NCI-H774 (cell line): ENCODE measurements at regions not wholly inside any gene's neighbourhood (a gene's known extent, or its start where the extent isn't known, plus 50 kb on each side); places are given as distances from the start of the nearest gene placed in this dataset.

Source experiments
- DNase-seq: peaks from one replicate; lab custom pipeline; 2025; lab: John Stamatoyannopoulos, UW

DNA sequence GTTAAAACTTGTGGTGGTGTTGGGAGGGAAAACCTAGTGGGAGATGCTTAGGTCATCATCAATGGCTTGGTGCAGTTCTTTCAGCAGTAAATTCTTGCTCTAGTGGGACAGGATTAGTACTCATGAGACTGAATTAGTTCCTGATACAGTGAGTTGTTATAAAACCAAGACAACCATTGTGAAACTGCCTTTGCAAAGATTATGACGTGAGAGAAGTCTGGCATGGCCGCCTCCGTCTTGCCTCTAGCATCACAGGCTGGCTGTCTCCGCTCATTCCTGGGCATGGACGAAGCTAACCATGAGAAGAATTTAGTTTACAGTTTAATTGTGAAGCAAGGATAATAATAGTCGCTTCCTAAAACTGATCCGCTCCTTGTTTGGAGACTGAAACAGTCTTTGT is 186.4 kb downstream of the KIF20B start:
- no peak for DNase-seq

GRCh38 chr10:89888321-89889070 is 187.1 kb downstream of the KIF20B start:
- DNase-seq, result no peak

- no peak for DNase-seq
Observed at GRCh38 chr10:89889606-89890005, 188.2 kb downstream of the KIF20B start.

DNA sequence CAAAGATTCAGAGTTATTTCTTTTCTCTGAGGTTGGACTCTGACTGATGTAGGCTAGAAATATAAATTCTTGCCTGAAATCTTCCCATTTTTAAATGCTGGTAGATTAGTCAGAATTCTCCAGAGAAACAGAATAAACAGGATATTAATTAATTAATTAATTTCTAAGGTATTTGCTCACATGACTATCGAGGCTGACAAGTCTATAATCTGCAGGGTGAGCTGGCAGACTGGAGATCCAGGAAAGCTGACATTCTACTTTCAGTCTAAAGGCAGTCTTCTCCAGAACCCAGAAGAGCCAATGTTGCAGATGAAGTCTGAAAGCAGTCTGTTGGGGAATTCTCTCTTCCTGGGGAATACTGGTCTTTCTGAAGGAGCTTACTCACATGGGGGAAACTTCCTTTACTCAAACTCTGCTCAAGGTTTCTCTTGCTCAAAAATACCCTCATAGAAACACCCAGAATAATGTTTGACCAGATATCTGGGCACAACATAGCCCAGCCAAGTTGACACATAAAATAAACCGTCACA is 189.7 kb downstream of the KIF20B start:
- no peak for DNase-seq

GRCh38 chr10:89894051-89894450 is 192.7 kb downstream of the KIF20B start:
- DNase-seq, result no peak

GRCh38 chr10:89900554-89900953 is 199.2 kb downstream of the KIF20B start:
- no peak for DNase-seq

GRCh38 chr10:89901895-89902294 is 200.5 kb downstream of the KIF20B start:
- no peak for DNase-seq

DNA sequence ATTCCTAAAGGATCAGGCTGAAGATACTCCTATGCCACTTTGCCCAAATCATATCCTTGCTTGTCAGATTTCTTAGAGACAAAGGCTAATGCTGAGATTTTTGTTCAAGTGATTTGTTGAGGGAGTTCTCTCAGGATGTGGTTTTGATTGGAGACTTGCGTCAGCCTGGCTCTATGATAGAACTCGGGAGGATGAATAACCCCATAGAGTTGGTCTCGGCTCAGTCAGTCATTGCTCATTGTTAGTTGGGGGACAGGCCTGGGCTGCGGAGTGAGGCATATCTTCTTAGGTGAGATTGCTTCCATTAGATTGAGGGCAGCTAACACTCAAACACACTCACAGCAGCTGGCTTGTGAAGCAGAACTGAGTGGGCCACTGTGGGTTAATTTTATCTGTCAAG is 203.4 kb downstream of the KIF20B start:
- DNase-seq, result no peak

DNA sequence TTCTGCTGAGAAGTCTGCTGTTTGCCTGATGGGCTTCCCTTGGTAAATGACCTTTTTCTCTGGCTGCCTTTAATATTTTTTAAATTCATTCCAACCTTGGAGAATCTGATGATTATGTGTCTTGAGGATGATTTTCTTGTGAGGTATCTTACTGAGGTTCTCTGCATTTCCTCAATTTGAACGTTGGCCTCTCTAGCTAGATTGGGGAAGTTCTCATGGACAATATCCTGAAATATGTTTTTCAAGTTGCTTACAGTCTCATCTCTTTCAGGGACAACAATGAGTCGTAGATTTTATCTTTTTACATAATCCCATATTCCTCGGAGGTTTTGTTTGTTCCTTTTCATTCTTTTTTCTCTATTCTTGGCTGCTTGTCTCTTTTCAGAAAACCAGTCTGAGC is 208.4 kb downstream of the KIF20B start:
- no peak for DNase-seq

DNA sequence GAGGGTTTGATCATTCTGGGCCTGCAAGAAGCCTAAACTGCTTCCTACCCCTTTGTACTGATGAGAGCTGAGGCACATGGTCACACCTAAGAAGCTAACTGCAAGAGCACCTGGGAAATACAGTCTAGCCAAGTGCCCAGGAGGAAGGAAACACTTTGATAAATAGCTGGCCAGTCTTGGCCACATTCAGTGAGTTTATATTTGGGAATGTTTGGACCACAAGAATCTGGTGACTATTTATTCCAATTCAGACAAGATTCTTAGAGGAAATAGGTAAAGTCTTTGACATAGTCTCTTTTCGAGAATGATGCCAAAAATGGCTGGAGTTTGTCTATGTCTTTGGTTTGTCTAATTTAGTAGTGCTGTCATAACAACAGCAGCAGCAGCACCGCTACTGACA is 213.6 kb downstream of the KIF20B start:
- DNase-seq, result no peak

DNA sequence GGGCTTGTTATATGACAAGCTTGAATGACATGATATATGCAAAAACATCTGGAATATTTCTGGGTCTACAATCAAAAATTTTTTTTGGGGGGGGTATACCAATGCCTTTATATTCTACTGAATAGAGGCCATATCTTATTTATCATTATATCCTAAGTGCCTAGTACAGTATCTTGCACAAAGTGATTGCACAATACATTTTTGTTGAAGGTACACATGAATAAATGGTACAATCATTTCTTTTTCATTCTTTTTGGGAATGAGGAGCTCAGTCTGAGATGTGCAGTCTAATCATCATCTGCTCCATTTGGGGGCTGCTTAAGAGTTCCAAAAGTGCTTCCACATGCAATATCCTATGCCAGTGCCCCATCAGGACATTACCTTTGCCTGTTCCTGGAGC is 214.6 kb downstream of the KIF20B start:
- no peak for DNase-seq

- DNase-seq, result no peak
Observed at GRCh38 chr10:89916468-89917215, 215.3 kb downstream of the KIF20B start.

DNA sequence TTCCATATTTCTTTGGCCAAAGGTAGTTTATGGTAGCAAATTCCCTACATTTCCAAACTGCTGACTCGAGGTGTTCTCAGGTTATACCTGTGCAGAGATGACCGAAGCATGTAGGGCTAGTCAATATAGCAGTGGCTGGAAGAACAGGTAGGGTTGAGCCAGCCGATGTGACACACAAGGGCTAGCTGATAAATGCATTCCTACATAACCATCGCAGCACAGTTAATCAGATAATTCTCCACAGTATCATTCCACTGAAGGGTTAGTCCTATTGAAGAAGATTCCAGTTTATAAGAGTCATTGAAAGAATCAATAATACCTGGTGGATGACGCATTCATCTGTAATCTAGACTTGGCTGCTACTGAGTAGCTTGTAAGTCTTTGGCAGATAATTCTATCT is 220.0 kb downstream of the KIF20B start:
- no peak for DNase-seq

- DNase-seq, result no peak
Observed at GRCh38 chr10:89923661-89924060, 222.3 kb downstream of the KIF20B start.

DNA sequence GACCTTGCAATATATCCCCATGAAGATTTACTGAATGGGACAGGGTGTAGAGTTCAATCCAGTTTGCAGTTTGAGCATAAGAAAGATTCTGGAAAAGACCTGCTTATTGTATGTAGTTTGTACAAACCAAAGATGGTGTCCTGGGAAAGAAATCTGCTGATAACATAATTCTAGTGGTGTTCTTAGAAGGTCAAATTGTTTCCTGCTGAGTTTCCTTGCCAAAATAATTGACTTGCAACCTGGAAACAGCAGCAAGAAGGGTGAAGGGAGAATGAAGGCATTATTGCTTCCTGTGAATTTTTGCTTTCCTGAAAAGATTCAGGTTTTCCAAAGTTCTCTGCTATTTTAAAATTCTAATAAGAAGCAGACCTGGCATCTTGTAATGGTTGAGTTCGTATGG is 222.9 kb downstream of the KIF20B start:
- DNase-seq, result no peak

- no peak for DNase-seq
Observed at GRCh38 chr10:89926736-89927135, 225.3 kb downstream of the KIF20B start.

- no peak for DNase-seq
Observed at GRCh38 chr10:89929282-89930026, 228.1 kb downstream of the KIF20B start.

- DNase-seq, result no peak
Observed at GRCh38 chr10:89937494-89937893, 236.1 kb downstream of the KIF20B start.

- DNase-seq, result no peak
Observed at GRCh38 chr10:89940076-89940475, 238.7 kb downstream of the KIF20B start.

- no peak for DNase-seq
Observed at GRCh38 chr10:89942217-89942616, 240.8 kb downstream of the KIF20B start.

- DNase-seq, result no peak
Observed at GRCh38 chr10:89944138-89944537, 242.7 kb downstream of the KIF20B start.

DNA sequence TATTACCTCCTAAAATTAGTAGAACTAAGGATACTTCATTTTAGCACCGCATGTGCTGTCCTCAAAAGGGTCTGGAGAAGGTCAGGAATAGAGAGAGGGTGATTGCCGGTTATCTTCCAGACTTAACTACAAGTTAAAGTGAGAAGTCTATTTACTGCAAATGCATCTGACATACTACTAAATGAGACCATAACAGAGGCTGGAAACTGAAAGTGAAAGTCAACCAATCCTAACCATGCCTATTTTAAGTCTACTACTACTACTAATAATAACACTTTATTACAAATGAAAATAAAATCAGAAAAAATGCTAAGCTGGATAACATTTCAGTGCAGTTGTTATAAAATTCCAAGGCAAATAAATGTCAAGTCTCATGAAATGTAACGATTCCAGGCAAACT is 244.7 kb downstream of the KIF20B start:
- no peak for DNase-seq

DNA sequence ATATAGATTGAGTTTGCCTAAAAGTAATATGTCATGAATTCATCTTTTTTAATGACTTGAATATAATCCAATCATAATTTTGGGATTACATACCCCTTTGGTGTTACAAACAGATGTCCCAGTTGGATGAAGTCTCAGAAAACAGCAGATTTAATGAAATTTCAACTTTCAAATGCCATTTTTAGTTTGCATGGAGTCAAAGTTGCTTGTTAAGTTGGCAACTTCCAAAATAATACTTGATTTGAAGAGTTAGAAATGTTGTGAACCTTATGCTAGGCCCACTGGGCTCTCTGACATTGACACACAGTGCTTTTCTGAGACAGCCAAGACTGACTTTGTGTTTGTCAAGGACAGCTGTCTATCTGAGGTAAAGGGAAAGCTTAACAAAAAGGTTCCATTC is 248.1 kb downstream of the KIF20B start:
- DNase-seq, result no peak
